ENCODE measurements at regions not wholly inside any gene's neighbourhood (a gene's known extent, or its start where the extent isn't known, plus 50 kb on each side); places are given as distances from the start of the nearest gene placed in this dataset.

GRCh38 chr2:15790326-15790725 lies 150.0 kb upstream of the MYCN start:
- DNase-seq (ENCODE audit: low spot score) (no peak), ATAC-seq (ENCODE audit: low FRiP score) (no peak)
- no peak for TF ChIP-seq CTCF (IDR thresholded peaks at IDR 0.05)

DNA sequence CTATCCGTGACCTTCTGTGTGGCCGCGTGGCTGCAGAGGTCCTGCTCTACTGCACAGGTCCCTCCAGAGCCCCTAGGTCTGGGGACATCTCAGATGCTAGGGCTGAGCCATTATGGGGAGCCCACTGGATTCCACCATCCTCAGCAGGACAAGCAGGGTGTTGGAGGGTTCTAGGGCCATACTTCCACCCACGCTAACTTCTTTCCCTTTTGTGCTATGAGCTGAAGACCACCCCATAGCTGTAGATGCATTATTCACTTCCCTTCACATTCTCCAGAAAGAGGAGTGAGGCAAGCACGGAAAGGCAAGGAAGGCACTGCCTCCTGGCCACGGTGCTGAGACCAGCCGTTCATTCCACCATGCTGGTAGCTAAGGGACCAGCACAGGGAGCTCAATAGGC lies 149.5 kb upstream of the MYCN start:
- DNase-seq (ENCODE audit: low spot score) (no peak), ATAC-seq (ENCODE audit: low FRiP score) (no peak)
- no peak for TF ChIP-seq CTCF (IDR thresholded peaks at IDR 0.05)

GRCh38 chr2:15791294-15791693 lies 149.1 kb upstream of the MYCN start:
- TF ChIP-seq CTCF (IDR thresholded peaks at IDR 0.05) = no peak
- DNase-seq (ENCODE audit: low spot score) (no peak), ATAC-seq (ENCODE audit: low FRiP score) (no peak)

DNA sequence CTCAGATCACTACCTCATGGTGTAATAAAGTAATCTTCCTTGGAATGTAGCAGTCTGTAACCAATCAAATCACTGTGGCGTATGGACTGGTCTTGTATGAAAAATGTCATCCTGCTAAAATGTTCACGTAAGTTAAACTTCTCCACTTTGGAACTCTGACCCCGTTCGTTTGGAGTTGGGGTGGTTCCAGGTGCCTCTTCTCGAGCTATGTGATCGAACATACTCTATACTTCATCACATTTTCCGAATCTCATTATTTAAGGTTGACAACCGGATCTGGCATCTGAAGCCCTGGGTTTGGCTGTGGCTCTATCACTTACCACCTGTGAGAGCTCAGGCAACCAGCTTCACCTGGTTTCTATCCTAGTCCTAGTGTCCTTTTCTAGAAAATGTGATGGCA lies 148.0 kb upstream of the MYCN start:
- DNase-seq (ENCODE audit: low spot score) = no peak
- no peak for TF ChIP-seq CTCF (IDR thresholded peaks at IDR 0.05)
- ATAC-seq (ENCODE audit: low FRiP score) = no peak

GRCh38 chr2:15793078-15793913 lies 147.1 kb upstream of the MYCN start:
- no peak for TF ChIP-seq CTCF (IDR thresholded peaks at IDR 0.05)
- ATAC-seq (ENCODE audit: low FRiP score) = no peak
- no peak for DNase-seq (ENCODE audit: low spot score)

GRCh38 chr2:15793978-15794377 lies 146.4 kb upstream of the MYCN start:
- no peak for TF ChIP-seq CTCF (IDR thresholded peaks at IDR 0.05)
- ATAC-seq (ENCODE audit: low FRiP score) (no peak), DNase-seq (ENCODE audit: low spot score) (no peak)

- no peak for ATAC-seq (ENCODE audit: low FRiP score)
- no peak for TF ChIP-seq CTCF (IDR thresholded peaks at IDR 0.05)
- no peak for DNase-seq (ENCODE audit: low spot score)
These were observed 145.7 kb upstream of the MYCN start for GRCh38 chr2:15794608-15795134.
